ENCODE measurements at regions not wholly inside any gene's neighbourhood (a gene's known extent, or its start where the extent isn't known, plus 50 kb on each side); places are given as distances from the start of the nearest gene placed in this dataset.

- WGBS (ENCODE audit: insufficient coverage, low coverage, missing lambda C conversion rate): 50% methylated on average over 2 of the region's 2 CpGs
- intact Hi-C loops (cut with micrococcal nuclease) (no loop called here), in situ Hi-C loops (cut with MboI) (no loop called here)
- H3K79me2 ChIP-seq (ENCODE audit: control insufficient read depth, insufficient read depth, low read length): no peaks in the 10 kb centered on the region
- no TSS peak for BruUV-seq (replicated peaks)
- H3K9me3 ChIP-seq (replicated peaks; ENCODE audit: control insufficient read depth, insufficient read depth, low read depth, low read length): no peaks in the 10 kb centered on the region
- DNase-seq (ENCODE audit: extremely low read depth in 1 of 4, low spot score in 3 of 4): no peak
- ChIA-PET CTCF (ENCODE audit: low intra/inter-chr PET ratio) (no interaction called here), POLR2A (interaction anchor here (0.6 to 0.7 kb wide), 3 partner anchors 9 to 97 kb away, joined by 3 to 4 read pairs (median 3); no protein-coding TSS in a partner anchor)
- no peak for TF ChIP-seq ZNF280A (IDR thresholded peaks at IDR 0.05; ENCODE audit: low read depth, partially characterized antibody)
- no peak for TF ChIP-seq CLOCK (CRISPR knock-in tag; IDR thresholded peaks at IDR 0.05; ENCODE audit: borderline replicate concordance)
- TF ChIP-seq CREB5 (CRISPR knock-in tag; IDR thresholded peaks at IDR 0.05): no peak
- no peak for TF ChIP-seq BRD4 (IDR thresholded peaks at IDR 0.05)
- no peak for TF ChIP-seq TFAM (CRISPR knock-in tag; conservative IDR thresholded peaks at IDR 0.05)
- no peak for TF ChIP-seq POLR2B (IDR thresholded peaks at IDR 0.05; ENCODE audit: low read depth, partially characterized antibody)
- no peak for TF ChIP-seq ZZZ3 (IDR thresholded peaks at IDR 0.05)
- no peak overlapping the region for H2AFZ ChIP-seq (ENCODE audit: low read depth, low read length)
- H3K9ac ChIP-seq (ENCODE audit: insufficient read depth in 1 of 2, low read depth in 2 of 2, low read length in 2 of 2): no peak overlapping the region
- no peak overlapping the region for H3K4me3 ChIP-seq
- H3K9me1 ChIP-seq (ENCODE audit: control insufficient read depth, insufficient read depth, low read length): no peaks in the 10 kb centered on the region
- no peak for ATAC-seq
- H4K20me1 ChIP-seq (replicated peaks; ENCODE audit: control insufficient read depth, insufficient read depth, low read length): no peaks in the 10 kb centered on the region
- H3K4me1 ChIP-seq (replicated peaks in 1 of 2; ENCODE audit: control insufficient read depth in 2 of 2, insufficient read depth in 2 of 2, low read length in 2 of 2): peaks cover 0 to 38% of the 10 kb centered on the region in 2 experiments; a peak in 4 of 5 replicates
- H3K36me3 ChIP-seq (ENCODE audit: control insufficient read depth, insufficient read depth, low read length): no peaks in the 10 kb centered on the region
- no peaks in the 10 kb centered on the region for H3K27me3 ChIP-seq (ENCODE audit: control insufficient read depth in 2 of 2, insufficient read depth in 2 of 2, low read length in 2 of 2)
- no peak for FAIRE-seq
- no peak overlapping the region for H3K27ac ChIP-seq (ENCODE audit: extremely low read depth, low read depth, low read length)
- H3K4me2 ChIP-seq (ENCODE audit: insufficient read depth, low read length): no peak overlapping the region
These were observed 92.9 kb upstream of the AMOTL1 start for GRCh38 chr11:94675239-94675638.

All from K562 (cell line).